A549 (cell line): ENCODE measurements at regions not wholly inside any gene's neighbourhood (a gene's known extent, or its start where the extent isn't known, plus 50 kb on each side); places are given as distances from the start of the nearest gene placed in this dataset.

ENCODE experiments used
- ATAC-seq, 2 experiments: fragments of 200-7000 bp in 1 of 2; fragments of >200 bp in 1 of 2; cut with Nextera tagmentation in 1 of 2; cut with Tn5 transposase in 1 of 2; 3 replicates each; pipeline versions ENCODE4 v1.8.0 to v1.9.1; 2018 to 2020; ENCODE audit warnings: mild to moderate bottlenecking in 1 of 2, moderate library complexity in 1 of 2
- CTCF ChIA-PET: fragments of 300-600 bp; sonication (Branson Sonifier 250); formaldehyde crosslinking; extraction: SDS; loops from one replicate; lab custom pipeline; 2021; ENCODE audit warnings: antibody characterized with exemption, inconsistent platforms; lab: Yijun Ruan, JAX
- POLR2A ChIA-PET: fragments of 350-600 bp; formaldehyde crosslinking; extraction: SDS; loops from one replicate; lab custom pipeline; 2021; ENCODE audit warnings: antibody characterized with exemption, inconsistent platforms; lab: Yijun Ruan, JAX
- DNase-seq, 2 experiments: peaks; one replicate each; pipeline versions ENCODE4 v3.0.0 to v3.0.0-alpha.2; 2011 to 2016; ENCODE audit warnings: low read depth in 1 of 2, low spot score in 1 of 2
- FAIRE-seq: peaks from 2 replicates; lab custom pipeline; 2011; peaks lifted over from hg19 to GRCh38; lab: Jason Lieb, UNC
- H3K27ac ChIP-seq, 2 experiments: fragments of >200 bp; sonication (Bioruptor Twin); formaldehyde crosslinking; 3 replicates each; pipeline ENCODE4 v1.5.1; 2016 to 2017
- H3K4me1 ChIP-seq: fragments of >200 bp; sonication (Bioruptor Twin); formaldehyde crosslinking; 3 replicates; pipeline ENCODE4 v1.6.1; 2016
- H3K4me2 ChIP-seq: fragments of >200 bp; sonication (Bioruptor Twin); formaldehyde crosslinking; 3 replicates; pipeline ENCODE4 v1.6.1; 2016
- H3K4me3 ChIP-seq: fragments of >200 bp; sonication (Bioruptor Twin); formaldehyde crosslinking; 3 replicates; pipeline ENCODE4 v1.5.1; 2016
- H3K9me3 ChIP-seq: fragments of >200 bp; sonication (Bioruptor Twin); formaldehyde crosslinking; 3 replicates; pipeline ENCODE4 v1.6.1; 2016
- BCL3 ChIP-seq: fragments of >200 bp; sonication (Bioruptor Twin); formaldehyde crosslinking; IDR thresholded peaks from 3 replicates; pipeline ENCODE4 v1.6.1; 2016
- BHLHE40 ChIP-seq: IDR thresholded peaks from 2 replicates; pipeline ENCODE4 v1.6.1; 2012; ENCODE audit warnings: low read depth, low read length, inconsistent platforms
- CBX2 ChIP-seq: fragments of 200-600 bp; sonication (generic); IDR thresholded peaks from 2 replicates; pipeline ENCODE4 v1.6.1; 2016; ENCODE audit warnings: low read depth, mild to moderate bottlenecking, borderline replicate concordance
- E2F6 ChIP-seq: IDR thresholded peaks from 2 replicates; pipeline ENCODE4 v1.6.1; 2012; ENCODE audit warnings: low read depth, borderline replicate concordance
- EHMT2 ChIP-seq: fragments of 200-600 bp; sonication (generic); IDR thresholded peaks from 2 replicates; pipeline ENCODE4 v1.6.1; 2016; ENCODE audit warnings: antibody characterized with exemption, low read depth, mild to moderate bottlenecking, moderate library complexity
- FOSB ChIP-seq: fragments of 250-450 bp; sonication (Bioruptor Pico); IDR thresholded peaks from 2 replicates; pipeline ENCODE4 v1.5.0; 2020; ENCODE audit warnings: mild to moderate bottlenecking, moderate library complexity
- FOXS1 ChIP-seq: fragments of 250-450 bp; sonication (Bioruptor Pico); IDR thresholded peaks from 2 replicates; pipeline ENCODE4 v1.5.0; 2020; ENCODE audit warnings: mild to moderate bottlenecking, moderate library complexity
- GATA3 ChIP-seq: IDR thresholded peaks from 2 replicates; pipeline ENCODE4 v1.6.1; 2012; ENCODE audit warnings: borderline replicate concordance
- HES2 ChIP-seq: fragments of >200 bp; sonication (Bioruptor Twin); formaldehyde crosslinking; IDR thresholded peaks from 2 replicates; pipeline ENCODE4 v1.6.1; 2016
- HOXB13 ChIP-seq: fragments of 250-450 bp; sonication (Bioruptor Pico); IDR thresholded peaks from 2 replicates; pipeline ENCODE4 v1.5.0; 2020; ENCODE audit warnings: low read depth, mild to moderate bottlenecking, moderate library complexity
- HOXB5 ChIP-seq: fragments of 250-450 bp; sonication (Bioruptor Pico); IDR thresholded peaks from 2 replicates; pipeline ENCODE4 v1.5.0; 2020; ENCODE audit warnings: mild to moderate bottlenecking, moderate library complexity
- KDM1A ChIP-seq: fragments of 200-600 bp; sonication (generic); IDR thresholded peaks from 2 replicates; pipeline ENCODE4 v1.6.1; 2016; ENCODE audit warnings: low read depth, mild to moderate bottlenecking
- MAZ ChIP-seq: fragments of 150-350 bp; IDR thresholded peaks from 2 replicates; pipeline ENCODE4 v1.6.1; 2014; ENCODE audit warnings: antibody characterized with exemption, low read depth, low read length, borderline replicate concordance
- NPAS2 ChIP-seq: fragments of 250-450 bp; sonication (Bioruptor Pico); IDR thresholded peaks from 2 replicates; pipeline ENCODE4 v1.8.0; 2022; ENCODE audit warnings: mild to moderate bottlenecking, moderate library complexity, borderline replicate concordance
- POLR2A ChIP-seq: IDR thresholded peaks from 2 replicates; pipeline ENCODE4 v1.6.1; 2012; ENCODE audit warnings: mild to moderate bottlenecking, low read length
- RAD21 ChIP-seq, 2 experiments: fragments of >200 bp in 1 of 2; sonication (Bioruptor Twin) in 1 of 2; formaldehyde crosslinking in 1 of 2; IDR thresholded peaks in 1 of 2; conservative IDR thresholded peaks in 1 of 2; 2 replicates in 1 of 2; 3 replicates in 1 of 2; pipeline ENCODE4 v1.6.1; 2012 to 2018; ENCODE audit warnings: inconsistent platforms in 1 of 2
- RARB ChIP-seq: fragments of 250-450 bp; sonication (Bioruptor Pico); IDR thresholded peaks from 2 replicates; pipeline ENCODE4 v1.8.0; 2021; ENCODE audit warnings: mild to moderate bottlenecking, moderate library complexity
- RFX5 ChIP-seq: fragments of 450-650 bp; IDR thresholded peaks from 2 replicates; pipeline ENCODE4 v1.7.1; 2014; ENCODE audit warnings: antibody characterized with exemption, mild to moderate bottlenecking, moderate library complexity
- TFCP2L1 ChIP-seq: fragments of 250-450 bp; sonication (Bioruptor Pico); IDR thresholded peaks from 2 replicates; pipeline ENCODE4 v1.5.0; 2021; ENCODE audit warnings: mild to moderate bottlenecking
- USF2 ChIP-seq: fragments of 450-650 bp; IDR thresholded peaks from 2 replicates; pipeline ENCODE4 v1.6.1; 2014; ENCODE audit warnings: antibody characterized with exemption
- ZFP36 ChIP-seq: fragments of 450-650 bp; IDR thresholded peaks from 2 replicates; pipeline ENCODE4 v1.6.1; 2014; ENCODE audit warnings: borderline replicate concordance; ENCODE audit not compliant: partially characterized antibody
- WGBS: methylation state at CpG from one replicate; pipeline ENCODE4 v1.1.6; 2017; ENCODE audit errors: missing lambda C conversion rate; 5-methylcytosine and 5-hydroxymethylcytosine counted together
- TF ChIP-seq, protein P1 (sequence below): IDR thresholded peaks from 2 replicates; pipeline ENCODE4 v1.6.1; 2012
- TF ChIP-seq, protein P2 (sequence below): fragments of >200 bp; sonication (Bioruptor Twin); formaldehyde crosslinking; IDR thresholded peaks from 3 replicates; pipeline ENCODE4 v1.5.1; 2016

DNA sequence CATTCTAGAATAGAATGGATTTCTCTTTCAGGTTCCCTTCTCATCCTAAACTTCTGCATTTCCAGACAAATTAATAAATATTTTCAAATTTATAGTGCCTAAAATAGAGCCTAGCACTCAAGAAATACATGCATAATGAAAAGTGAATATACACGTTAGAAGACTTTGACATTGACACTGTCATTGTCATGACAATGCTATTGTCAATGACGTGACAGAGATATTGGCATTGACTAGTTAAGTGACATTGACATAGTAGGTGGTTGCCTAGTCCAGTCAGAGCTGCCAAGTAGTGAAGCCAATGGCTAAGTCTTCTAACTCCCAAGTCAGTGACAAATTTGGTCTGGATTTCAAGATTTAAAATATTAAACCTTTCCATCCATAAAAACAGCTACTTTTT lies 410.5 kb downstream of the LMO4 start (continued):
- TF ChIP-seq BCL3, result no peak
- no peak for TF ChIP-seq TFCP2L1 (CRISPR knock-in tag)
- TF ChIP-seq HOXB13 (CRISPR knock-in tag), result no peak

DNA sequence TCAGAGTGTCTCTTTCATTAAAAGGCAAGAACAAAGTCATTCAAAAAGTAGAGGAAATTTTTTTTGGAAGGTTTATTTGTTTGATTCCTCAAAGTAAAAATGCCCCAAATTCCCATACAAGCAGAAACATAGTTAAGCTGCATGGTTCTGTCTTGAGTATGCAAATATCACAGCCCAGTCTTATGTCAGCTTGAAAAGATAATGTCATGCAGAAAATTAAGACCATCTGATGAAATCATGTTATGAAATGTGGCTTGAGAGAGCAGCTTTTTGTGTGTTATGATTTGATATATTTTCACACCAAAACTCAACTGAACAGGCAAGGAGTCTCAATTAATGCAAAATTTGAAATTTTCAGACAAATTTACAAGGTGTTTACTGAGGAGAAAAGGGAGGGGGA lies 411.0 kb downstream of the LMO4 start:
- no peak for FAIRE-seq
- Histone ChIP-seq H3K9me3 (no peaks in the 10 kb centered on the region), H3K4me1 (no peaks in the 10 kb centered on the region), H3K4me2 (no peak overlapping the region), H3K27ac (no peak overlapping the region), H3K4me3 (no peak overlapping the region)
- no peak for ATAC-seq
- DNase-seq, result no peak
- TF ChIP-seq RAD21 (conservative IDR thresholded peaks at IDR 0.05 in 1 of 2, IDR thresholded peaks at IDR 0.05 in 1 of 2) (no peak), E2F6 (no peak), ZFP36 (no peak), GATA3 (no peak), RFX5 (no peak), KDM1A (no peak)
- CTCF ChIA-PET, result no interaction called here
- POLR2A ChIA-PET, result no interaction called here

- no peak overlapping the region for H3K4me2 ChIP-seq
- no peak for DNase-seq
- TF ChIP-seq FOSB (no peak), GATA3 (no peak), RFX5 (no peak), USF2 (no peak), CBX2 (no peak), BCL3 (no peak), RARB (CRISPR knock-in tag) (no peak), HES2 (no peak), FOXS1 (CRISPR knock-in tag) (no peak), BHLHE40 (no peak), E2F6 (no peak), NPAS2 (no peak), POLR2A (no peak), RAD21 (conservative IDR thresholded peaks at IDR 0.05 in 1 of 2, IDR thresholded peaks at IDR 0.05 in 1 of 2) (no peak), EHMT2 (no peak), HOXB5 (CRISPR knock-in tag) (no peak), MAZ (no peak)
- TF ChIP-seq, protein P1, sequence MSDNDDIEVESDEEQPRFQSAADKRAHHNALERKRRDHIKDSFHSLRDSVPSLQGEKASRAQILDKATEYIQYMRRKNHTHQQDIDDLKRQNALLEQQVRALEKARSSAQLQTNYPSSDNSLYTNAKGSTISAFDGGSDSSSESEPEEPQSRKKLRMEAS, result no peak
- TF ChIP-seq, protein P2, sequence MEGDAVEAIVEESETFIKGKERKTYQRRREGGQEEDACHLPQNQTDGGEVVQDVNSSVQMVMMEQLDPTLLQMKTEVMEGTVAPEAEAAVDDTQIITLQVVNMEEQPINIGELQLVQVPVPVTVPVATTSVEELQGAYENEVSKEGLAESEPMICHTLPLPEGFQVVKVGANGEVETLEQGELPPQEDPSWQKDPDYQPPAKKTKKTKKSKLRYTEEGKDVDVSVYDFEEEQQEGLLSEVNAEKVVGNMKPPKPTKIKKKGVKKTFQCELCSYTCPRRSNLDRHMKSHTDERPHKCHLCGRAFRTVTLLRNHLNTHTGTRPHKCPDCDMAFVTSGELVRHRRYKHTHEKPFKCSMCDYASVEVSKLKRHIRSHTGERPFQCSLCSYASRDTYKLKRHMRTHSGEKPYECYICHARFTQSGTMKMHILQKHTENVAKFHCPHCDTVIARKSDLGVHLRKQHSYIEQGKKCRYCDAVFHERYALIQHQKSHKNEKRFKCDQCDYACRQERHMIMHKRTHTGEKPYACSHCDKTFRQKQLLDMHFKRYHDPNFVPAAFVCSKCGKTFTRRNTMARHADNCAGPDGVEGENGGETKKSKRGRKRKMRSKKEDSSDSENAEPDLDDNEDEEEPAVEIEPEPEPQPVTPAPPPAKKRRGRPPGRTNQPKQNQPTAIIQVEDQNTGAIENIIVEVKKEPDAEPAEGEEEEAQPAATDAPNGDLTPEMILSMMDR, result no peak
- TF ChIP-seq, all 56 proteins: peak for 0
- Histone ChIP-seq H3K27ac (no peak overlapping the region), H3K9me3 (no peaks in the 10 kb centered on the region), H3K4me1 (no peaks in the 10 kb centered on the region), H3K4me3 (no peak overlapping the region)
- no peak for ATAC-seq
- WGBS, result 95% methylated on average over 4 of the region's 4 CpGs
- CTCF ChIA-PET, result no interaction called here
- FAIRE-seq, result no peak
- POLR2A ChIA-PET, result no interaction called here
Observed at GRCh38 chr1:87743256-87743655, 414.6 kb downstream of the LMO4 start.
